HTR-8/SVneo (cell line): ENCODE measurements at regions not wholly inside any gene's neighbourhood (a gene's known extent, or its start where the extent isn't known, plus 50 kb on each side); places are given as distances from the start of the nearest gene placed in this dataset.
"Not testable (repeated sequence)": the region's sequence is repeated elsewhere in the genome, so short reads cannot be mapped to it uniquely, and the experiment has no call there.

Source experiments
- DNase-seq: peaks from one replicate; pipeline ENCODE4 v3.0.0; 2011; ENCODE audit warnings: low spot score, mixed read lengths; ENCODE audit not compliant: insufficient read length
- FAIRE-seq: peaks from 2 replicates; lab custom pipeline; 2011; peaks lifted over from hg19 to GRCh38; lab: Jason Lieb, UNC

GRCh38 chr6:137315081-137315480 is 95.9 kb upstream of the IFNGR1 start:
- no peak for DNase-seq
- no peak for FAIRE-seq

- FAIRE-seq (no peak), DNase-seq (peak; percentile 55)
Observed at GRCh38 chr6:137313928-137314855, 95.0 kb upstream of the IFNGR1 start.

- FAIRE-seq = no peak
Observed at GRCh38 chr6:137313211-137313610, 94.0 kb upstream of the IFNGR1 start.

GRCh38 chr6:137311940-137312339 is 92.8 kb upstream of the IFNGR1 start:
- FAIRE-seq (no peak), DNase-seq (no peak)

More at GRCh38 chr6:137313211-137313610, 94.0 kb upstream of the IFNGR1 start:
- DNase-seq = no peak

GRCh38 chr6:137309078-137309762 is 90.0 kb upstream of the IFNGR1 start:
- FAIRE-seq = peak; percentile 77
- DNase-seq = peak; percentile 44

- DNase-seq (no peak), FAIRE-seq (no peak)
Observed at GRCh38 chr6:137307163-137307854, 88.1 kb upstream of the IFNGR1 start.

- no peak for DNase-seq
- no peak for FAIRE-seq
Observed at GRCh38 chr6:137305691-137306090, 86.5 kb upstream of the IFNGR1 start.

GRCh38 chr6:137304020-137304780 is 85.0 kb upstream of the IFNGR1 start:
- DNase-seq (no peak), FAIRE-seq (no peak)

- no peak for DNase-seq
- no peak for FAIRE-seq
Observed at GRCh38 chr6:137303441-137303840, 84.3 kb upstream of the IFNGR1 start.

GRCh38 chr6:137299681-137300080 is 80.5 kb upstream of the IFNGR1 start:
- no peak for FAIRE-seq
- no peak for DNase-seq

GRCh38 chr6:137297887-137298286 is 78.7 kb upstream of the IFNGR1 start:
- FAIRE-seq (no peak), DNase-seq (no peak)

- not testable (repeated sequence) for FAIRE-seq, DNase-seq
Observed at GRCh38 chr6:137292326-137292725, 73.1 kb upstream of the IFNGR1 start.

GRCh38 chr6:137291441-137291840 is 72.3 kb upstream of the IFNGR1 start:
- no peak for DNase-seq
- no peak for FAIRE-seq

GRCh38 chr6:137290601-137291261 is 71.5 kb upstream of the IFNGR1 start:
- FAIRE-seq = no peak
- no peak for DNase-seq

GRCh38 chr6:137286916-137287315 is 67.7 kb upstream of the IFNGR1 start:
- FAIRE-seq = no peak

GRCh38 chr6:137286368-137286767 is 67.2 kb upstream of the IFNGR1 start:
- no peak for FAIRE-seq

More at GRCh38 chr6:137286916-137287315, 67.7 kb upstream of the IFNGR1 start:
- no peak for DNase-seq

GRCh38 chr6:137284811-137285110 is 65.6 kb upstream of the IFNGR1 start:
- FAIRE-seq = no peak

More at GRCh38 chr6:137286368-137286767, 67.2 kb upstream of the IFNGR1 start:
- no peak for DNase-seq

GRCh38 chr6:137283940-137284810 is 65.0 kb upstream of the IFNGR1 start:
- DNase-seq (no peak), FAIRE-seq (no peak)

More at GRCh38 chr6:137284811-137285110, 65.6 kb upstream of the IFNGR1 start:
- DNase-seq = no peak

- FAIRE-seq (no peak), DNase-seq (no peak)
Observed at GRCh38 chr6:137283080-137283479, 63.9 kb upstream of the IFNGR1 start.
